Fibroblast of skin of left quadriceps (primary cell): ENCODE measurements at regions not wholly inside any gene's neighbourhood (a gene's known extent, or its start where the extent isn't known, plus 50 kb on each side); places are given as distances from the start of the nearest gene placed in this dataset.
"Not testable (repeated sequence)": the region's sequence is repeated elsewhere in the genome, so short reads cannot be mapped to it uniquely, and the experiment has no call there.

ENCODE experiments used
- DNase-seq, 2 experiments: peaks; one replicate each; pipeline ENCODE4 v3.0.0-alpha.2; 2013; ENCODE audit warnings: low read depth in 2 of 2

DNA sequence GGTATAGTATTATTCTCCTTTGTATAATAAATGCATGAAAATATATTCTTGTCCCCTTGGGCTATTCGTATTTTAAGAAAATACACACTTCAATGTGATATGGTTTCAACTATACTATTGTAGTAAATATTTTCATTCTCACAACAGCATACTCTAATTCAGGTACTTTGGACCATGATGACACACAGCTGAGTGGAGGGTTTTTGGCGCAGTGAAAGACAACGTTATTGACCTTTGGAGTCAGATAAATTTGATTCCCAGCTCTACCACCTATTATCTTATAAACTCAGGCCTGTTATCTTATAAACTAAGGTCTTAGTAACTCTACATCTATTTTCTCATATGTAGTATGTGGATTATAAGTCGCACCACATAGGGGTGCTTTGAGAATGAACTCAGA, 895.9 kb upstream of the DDX18 start:
- no peak for DNase-seq

- DNase-seq, result no peak
These were observed 892.1 kb upstream of the DDX18 start for GRCh38 chr2:116922414-116922813.

- no peak for DNase-seq
These were observed 890.0 kb upstream of the DDX18 start for GRCh38 chr2:116924509-116924908.

GRCh38 chr2:116935097-116935814, 879.2 kb upstream of the DDX18 start:
- no peak for DNase-seq

DNA sequence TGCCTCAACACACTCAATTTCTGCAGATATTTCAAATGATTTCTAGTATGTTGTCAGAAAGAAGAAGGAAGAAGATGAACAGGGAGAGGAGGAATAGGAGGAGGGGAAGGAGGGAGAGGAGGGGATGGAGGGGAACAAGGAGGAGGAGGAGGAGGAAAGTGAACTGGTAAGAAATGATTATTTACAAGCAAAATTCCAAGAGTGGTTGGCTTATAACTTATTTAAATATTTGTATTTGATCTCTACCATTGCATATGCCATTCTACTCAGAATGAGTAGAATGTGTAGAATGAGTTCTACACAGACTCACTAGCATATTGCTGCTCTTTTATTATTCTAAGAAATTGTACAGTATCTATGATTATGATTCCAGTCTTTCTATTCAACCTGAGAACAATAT, 866.2 kb upstream of the DDX18 start:
- no peak for DNase-seq

DNA sequence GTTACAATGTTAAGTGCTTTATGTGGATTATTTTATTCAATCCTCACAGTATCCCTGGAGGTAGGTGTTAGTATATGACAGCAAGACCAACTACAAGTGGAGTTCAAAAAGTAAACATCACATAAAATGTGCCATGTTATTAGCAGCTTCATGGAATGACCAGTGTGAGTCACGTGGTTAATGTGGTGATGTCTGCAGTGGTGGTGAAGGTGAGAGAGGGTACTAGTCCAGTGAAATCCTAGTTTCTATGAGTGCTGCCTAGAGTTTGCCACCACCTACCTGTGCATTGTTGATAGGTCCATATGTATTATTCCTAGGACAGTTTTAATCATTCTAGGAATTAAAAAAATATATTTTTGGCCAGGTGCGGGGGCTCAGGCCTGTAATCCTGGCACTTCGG, 865.2 kb upstream of the DDX18 start:
- DNase-seq, result no peak

GRCh38 chr2:116952254-116952653, 862.2 kb upstream of the DDX18 start:
- no peak for DNase-seq

- no peak for DNase-seq
These were observed 858.8 kb upstream of the DDX18 start for GRCh38 chr2:116955646-116956045.

DNA sequence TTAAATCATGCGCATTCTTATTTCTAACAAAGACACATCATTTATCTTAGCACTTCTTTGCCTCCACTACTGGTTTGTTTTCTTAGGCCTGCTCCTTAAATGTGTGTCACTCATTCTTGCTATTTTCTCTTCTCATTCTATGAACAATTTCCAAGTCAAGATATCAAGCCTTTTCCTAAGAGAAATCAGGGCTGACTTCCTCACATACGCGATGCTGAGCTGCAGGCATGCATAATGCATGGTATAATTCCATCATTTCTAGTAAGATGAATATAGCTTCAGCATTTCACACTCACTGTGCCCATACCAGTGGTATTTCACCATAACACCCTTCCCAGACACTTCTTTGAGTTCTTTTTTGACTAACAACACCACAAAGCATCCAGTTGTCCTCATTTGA, 838.9 kb upstream of the DDX18 start:
- DNase-seq, result no peak

GRCh38 chr2:116979916-116980764, 834.4 kb upstream of the DDX18 start:
- DNase-seq, result no peak

DNA sequence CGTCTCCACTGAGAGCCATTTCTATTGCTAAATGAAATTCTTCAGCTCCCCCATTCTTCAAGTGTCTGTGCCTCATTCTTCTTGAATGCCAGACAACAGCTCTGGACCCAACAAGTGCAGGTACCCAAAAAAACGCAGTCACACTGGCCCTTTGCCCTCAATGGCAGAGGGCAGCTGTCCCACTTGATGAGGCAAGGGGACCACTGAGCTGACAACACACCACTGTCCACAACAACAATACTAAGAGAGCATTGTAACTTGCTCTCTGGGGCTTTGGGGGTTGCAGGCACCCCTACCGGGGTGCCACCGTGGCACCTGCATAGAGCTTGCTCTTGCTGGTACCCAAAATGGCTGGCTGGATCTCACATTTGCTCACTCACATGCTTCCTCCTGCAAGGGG, 827.0 kb upstream of the DDX18 start:
- DNase-seq, result no peak

GRCh38 chr2:116988303-116988702, 826.2 kb upstream of the DDX18 start:
- DNase-seq, result no peak

DNA sequence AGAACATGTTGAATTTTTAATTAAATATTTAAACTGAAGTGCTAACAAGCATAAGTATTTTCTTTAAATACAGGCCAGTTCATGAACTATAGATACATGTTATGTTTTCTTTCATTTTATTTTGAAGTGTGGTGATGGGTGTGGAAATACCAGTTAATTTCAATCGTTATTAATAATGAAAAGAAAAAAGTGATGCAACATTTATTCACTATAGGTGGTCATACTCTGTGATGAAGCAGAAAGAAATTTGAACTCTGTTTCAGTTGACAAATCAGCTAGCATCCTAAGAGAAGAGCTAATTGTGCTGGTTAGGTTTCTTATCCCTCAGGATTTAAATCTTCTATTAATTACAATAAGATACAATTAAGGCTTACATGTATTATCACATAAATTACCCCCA, 795.1 kb upstream of the DDX18 start:
- no peak for DNase-seq

- DNase-seq, result no peak
These were observed 786.8 kb upstream of the DDX18 start for GRCh38 chr2:117027646-117028045.

DNA sequence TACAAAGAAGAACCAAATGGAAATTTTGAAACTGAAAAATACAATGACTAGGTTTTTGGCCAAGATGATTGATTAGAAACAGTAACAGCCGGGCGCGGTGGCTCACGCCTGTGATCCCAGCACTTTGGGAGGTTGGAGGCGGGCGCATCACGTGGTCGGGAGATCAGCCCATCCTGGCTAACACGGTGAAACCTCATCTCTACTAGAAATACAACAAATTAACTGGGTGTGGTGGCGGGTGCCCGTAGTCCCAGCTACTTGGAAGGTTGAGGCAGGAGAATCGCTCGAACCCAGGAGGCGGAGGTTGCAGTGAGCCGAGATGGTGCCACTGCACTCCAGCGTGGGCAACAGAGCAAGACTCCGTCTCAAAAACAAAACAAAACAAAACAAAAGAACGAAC, 785.8 kb upstream of the DDX18 start:
- DNase-seq, result not testable (repeated sequence)

DNA sequence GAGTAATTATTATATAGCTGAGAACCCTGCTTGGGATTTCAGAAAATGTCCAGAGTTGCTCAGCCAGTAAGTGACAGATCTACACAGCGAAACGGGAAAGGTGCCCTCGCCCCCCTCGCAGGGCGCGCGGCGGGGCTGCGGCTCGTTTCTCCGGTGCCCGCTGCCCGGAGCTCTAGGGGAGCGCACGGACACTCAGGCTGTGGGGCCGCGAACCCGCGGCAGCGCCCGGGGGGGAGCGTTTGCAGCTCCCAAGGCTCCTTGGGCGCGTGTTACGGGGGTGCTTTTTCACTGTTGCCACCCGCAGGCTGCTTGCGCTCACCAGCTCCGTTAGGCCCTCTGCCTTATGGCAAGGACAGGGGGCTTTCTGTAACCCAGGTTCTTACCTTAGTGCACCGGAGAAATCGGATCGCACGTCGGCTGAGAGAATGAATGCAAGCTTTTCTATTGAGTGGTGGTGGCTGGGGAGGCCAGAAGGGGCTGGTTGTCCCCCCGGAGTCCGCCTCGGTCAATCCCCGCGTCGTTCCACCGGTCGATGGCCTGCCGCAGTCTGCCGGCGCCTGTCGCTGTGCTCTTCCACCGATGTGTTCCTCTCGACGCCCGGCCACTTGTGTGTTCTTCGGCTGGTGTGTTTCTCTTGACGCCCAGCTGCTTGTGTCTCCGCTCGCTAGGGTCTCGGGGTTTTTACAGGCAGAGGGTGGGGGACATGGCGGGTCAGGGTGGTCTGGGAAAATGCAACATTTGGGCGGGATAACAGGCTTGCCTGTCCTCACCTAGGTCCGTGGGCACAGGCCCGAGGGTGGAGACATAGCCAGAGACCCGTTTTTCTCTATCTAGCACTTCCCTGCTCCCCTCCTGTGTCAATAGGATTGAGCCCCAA, 758.8 kb upstream of the DDX18 start:
- DNase-seq, result no peak

DNA sequence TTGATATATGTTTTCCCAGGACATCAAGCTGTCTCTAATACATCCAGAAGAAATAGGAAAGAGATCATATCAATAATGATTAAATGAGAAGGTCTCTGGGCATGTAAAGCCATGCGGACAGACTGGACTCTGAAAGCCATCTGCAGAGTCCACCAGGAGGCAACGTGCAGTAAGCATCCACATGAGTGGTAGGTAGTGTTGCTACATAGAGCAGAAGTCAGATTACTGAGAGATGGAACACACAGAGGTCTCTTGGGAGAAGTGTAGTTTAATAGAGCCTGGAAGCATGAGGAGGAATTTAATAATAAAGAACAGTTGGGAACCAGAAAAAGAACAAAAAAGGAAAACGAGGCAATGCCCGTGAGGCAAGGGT, 758.1 kb upstream of the DDX18 start:
- DNase-seq, result no peak

GRCh38 chr2:117057016-117057415, 757.5 kb upstream of the DDX18 start:
- DNase-seq, result no peak

GRCh38 chr2:117058366-117058765, 756.1 kb upstream of the DDX18 start:
- no peak for DNase-seq

- DNase-seq, result no peak
These were observed 750.5 kb upstream of the DDX18 start for GRCh38 chr2:117064021-117064420.

DNA sequence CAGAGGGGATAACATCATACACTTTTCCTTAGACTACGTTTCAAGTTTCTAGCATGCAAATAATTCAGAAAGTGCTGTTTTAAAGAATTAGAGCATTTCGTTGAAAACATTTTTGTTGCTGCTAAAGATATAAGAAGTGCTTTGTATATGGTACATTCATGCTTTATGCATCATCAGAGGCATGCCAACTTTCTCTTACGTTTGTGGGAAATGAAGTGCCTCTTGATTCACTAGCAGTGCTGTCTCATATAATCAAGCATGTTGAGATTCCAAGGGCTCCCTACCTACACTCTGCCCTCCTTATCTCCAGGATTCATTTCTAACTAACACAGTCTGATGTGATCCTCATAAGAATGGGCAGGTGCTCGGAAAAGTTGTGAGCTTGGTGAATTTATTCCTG, 748.6 kb upstream of the DDX18 start:
- no peak for DNase-seq

DNA sequence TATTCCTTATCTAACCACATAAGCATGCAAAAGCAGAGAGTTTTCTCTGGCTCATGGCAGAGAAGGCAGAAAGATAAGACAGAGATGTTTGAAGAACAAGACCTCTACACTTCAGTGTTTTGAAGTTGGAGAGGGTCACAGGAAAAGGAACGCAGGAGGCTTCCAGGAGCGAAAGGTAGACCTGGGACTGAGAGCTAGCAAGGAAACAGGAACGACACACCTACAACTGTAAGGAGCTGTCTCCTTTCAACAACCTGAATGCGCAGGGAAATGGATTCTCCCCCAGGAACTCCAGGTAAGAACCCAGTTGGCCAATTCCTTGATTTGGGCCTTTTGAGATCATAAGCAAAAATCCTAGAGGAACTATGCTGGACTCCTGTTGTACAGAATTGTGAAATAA, 746.6 kb upstream of the DDX18 start:
- no peak for DNase-seq
